Muscle layer of colon (tissue), 2 donors: ENCODE measurements at regions not wholly inside any gene's neighbourhood (a gene's known extent, or its start where the extent isn't known, plus 50 kb on each side); places are given as distances from the start of the nearest gene placed in this dataset.

Experiments
- H3K27ac ChIP-seq: one replicate; pipeline ENCODE4 v1.7.0; 2013; ENCODE audit warnings: low read depth, mild to moderate bottlenecking, low read length, moderate library complexity
- H3K27me3 ChIP-seq, 2 donors: one replicate each; pipeline ENCODE4 v1.7.0; 2013; ENCODE audit warnings: low read length in 2 of 2, mild to moderate bottlenecking in 2 of 2; ENCODE audit not compliant: insufficient read depth in 2 of 2, control insufficient read depth in 1 of 2
- H3K36me3 ChIP-seq: one replicate; pipeline ENCODE4 v1.7.0; 2013; ENCODE audit warnings: mild to moderate bottlenecking, low read length; ENCODE audit not compliant: insufficient read depth
- H3K4me1 ChIP-seq: one replicate; pipeline ENCODE4 v1.7.0; 2013; ENCODE audit warnings: mild to moderate bottlenecking, low read length; ENCODE audit not compliant: insufficient read depth
- H3K4me3 ChIP-seq, 2 donors: one replicate each; pipeline ENCODE4 v1.7.0; 2013; ENCODE audit warnings: low read length in 2 of 2, low read depth in 1 of 2, mild to moderate bottlenecking in 1 of 2, moderate library complexity in 1 of 2
- H3K9ac ChIP-seq: one replicate; pipeline ENCODE4 v1.7.0; 2013; ENCODE audit warnings: low read length
- H3K9me3 ChIP-seq: one replicate; pipeline ENCODE4 v1.7.0; 2013; ENCODE audit warnings: mild to moderate bottlenecking, low read length
- donor health status: abdominal sarcoma.
- donor health status: Adenocarcinoma of cecum.

DNA sequence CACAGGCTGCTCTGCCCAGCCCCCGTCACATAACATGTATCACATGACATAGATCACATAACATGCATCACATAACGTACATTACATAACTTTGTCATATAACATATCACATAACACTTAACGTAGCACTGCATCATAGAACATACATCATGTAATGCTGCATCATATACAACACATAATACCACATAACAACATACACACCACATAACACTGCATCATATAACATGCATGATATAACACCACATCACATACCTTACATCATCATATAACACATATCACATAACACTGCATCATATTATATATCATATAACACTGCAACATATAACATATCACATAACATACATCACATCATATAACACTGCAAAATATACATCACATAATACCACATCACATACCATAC, 83.8 kb downstream of the AXIN2 start:
- H3K4me3 ChIP-seq: no peak overlapping the region
- H3K36me3 ChIP-seq: no peaks in the 10 kb centered on the region
- no peaks in the 10 kb centered on the region for H3K4me1 ChIP-seq
- H3K9ac ChIP-seq: no peak overlapping the region
- no peak overlapping the region for H3K27ac ChIP-seq
- no peaks in the 10 kb centered on the region for H3K27me3 ChIP-seq
- H3K9me3 ChIP-seq: no peaks in the 10 kb centered on the region

DNA sequence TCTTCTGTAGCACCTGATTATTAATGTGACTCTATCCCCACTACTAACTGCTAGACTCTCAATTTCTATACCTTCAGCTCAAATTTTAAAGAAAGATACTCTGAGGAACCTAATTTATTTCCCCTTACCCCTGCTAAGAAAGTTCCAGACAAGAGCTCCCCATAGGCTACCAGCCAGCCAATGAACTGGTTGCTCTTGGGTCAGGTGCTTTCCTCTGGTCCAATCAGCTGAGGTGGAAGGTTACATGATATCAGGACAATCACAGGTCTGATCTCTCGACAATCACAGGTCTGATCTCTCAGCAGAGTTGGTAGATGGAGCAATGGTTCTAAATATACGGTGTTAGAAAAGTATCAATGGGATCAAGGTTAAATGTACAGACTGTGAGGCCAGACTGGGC, 86.8 kb downstream of the AXIN2 start:
- Histone ChIP-seq H3K9ac (no peak overlapping the region), H3K27me3 (no peaks in the 10 kb centered on the region)

GRCh38 chr17:65473985-65474384, 87.5 kb downstream of the AXIN2 start:
- Histone ChIP-seq H3K4me1 (no peaks in the 10 kb centered on the region), H3K9ac (no peak overlapping the region), H3K9me3 (no peaks in the 10 kb centered on the region), H3K4me3 (no peak overlapping the region), H3K27me3 (no peaks in the 10 kb centered on the region), H3K27ac (no peak overlapping the region), H3K36me3 (no peaks in the 10 kb centered on the region)

More for the DNA sequence above, 86.8 kb downstream of the AXIN2 start:
- no peaks in the 10 kb centered on the region for H3K36me3 ChIP-seq
- no peaks in the 10 kb centered on the region for H3K9me3 ChIP-seq
- H3K4me1 ChIP-seq: no peaks in the 10 kb centered on the region
- no peak overlapping the region for H3K4me3 ChIP-seq
- no peak overlapping the region for H3K27ac ChIP-seq

DNA sequence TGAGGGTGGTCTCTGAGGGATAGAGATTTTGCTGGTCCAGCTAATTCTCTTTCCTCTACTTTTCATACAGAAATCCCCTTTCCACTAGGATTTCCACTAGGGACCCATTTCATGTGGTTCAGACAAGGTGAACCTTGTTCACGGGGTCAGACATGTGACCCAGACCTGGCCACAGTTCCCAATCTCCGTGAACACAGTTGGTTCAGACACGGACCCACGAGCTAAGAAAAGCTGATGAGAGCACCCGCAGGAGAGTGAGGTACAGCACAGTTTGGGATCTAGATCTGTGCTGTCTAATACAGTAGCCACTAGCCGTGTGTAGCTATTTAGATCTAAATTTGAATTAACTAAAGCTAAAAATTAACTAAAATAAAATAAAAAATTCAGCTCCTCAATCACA, 88.1 kb downstream of the AXIN2 start:
- no peaks in the 10 kb centered on the region for H3K36me3 ChIP-seq
- H3K9me3 ChIP-seq: no peaks in the 10 kb centered on the region
- no peak overlapping the region for H3K9ac ChIP-seq
- no peak overlapping the region for H3K27ac ChIP-seq
- H3K4me3 ChIP-seq: no peak overlapping the region
- no peaks in the 10 kb centered on the region for H3K4me1 ChIP-seq
- H3K27me3 ChIP-seq: no peaks in the 10 kb centered on the region

- H3K4me1 ChIP-seq: no peaks in the 10 kb centered on the region
- no peaks in the 10 kb centered on the region for H3K27me3 ChIP-seq
- no peak overlapping the region for H3K27ac ChIP-seq
- H3K9ac ChIP-seq: no peak overlapping the region
- no peak overlapping the region for H3K4me3 ChIP-seq
- no peaks in the 10 kb centered on the region for H3K36me3 ChIP-seq
- H3K9me3 ChIP-seq: no peaks in the 10 kb centered on the region
These were observed 88.7 kb downstream of the AXIN2 start for GRCh38 chr17:65472666-65473309.

DNA sequence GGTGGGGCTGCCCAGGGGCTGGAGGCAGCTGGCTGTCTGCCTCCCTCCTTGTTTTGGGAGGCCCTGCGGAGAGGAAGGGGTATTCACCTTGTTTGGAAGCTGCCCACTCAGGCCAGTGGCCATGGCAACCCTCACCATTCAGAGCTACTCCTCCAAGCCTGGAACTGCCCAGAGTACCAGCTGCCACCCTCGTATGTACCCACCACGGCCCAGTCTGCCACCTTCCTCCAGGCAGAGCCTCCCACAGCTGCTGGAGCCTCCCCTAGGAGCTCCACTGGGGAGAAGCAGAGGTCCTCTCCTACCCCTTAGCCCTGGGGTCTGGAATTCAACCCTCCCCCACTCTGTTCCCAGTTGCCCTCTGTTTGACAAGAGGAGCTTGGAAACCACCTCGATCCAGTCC, 90.7 kb downstream of the AXIN2 start:
- Histone ChIP-seq H3K27me3 (no peaks in the 10 kb centered on the region), H3K9ac (no peak overlapping the region), H3K9me3 (no peaks in the 10 kb centered on the region)

DNA sequence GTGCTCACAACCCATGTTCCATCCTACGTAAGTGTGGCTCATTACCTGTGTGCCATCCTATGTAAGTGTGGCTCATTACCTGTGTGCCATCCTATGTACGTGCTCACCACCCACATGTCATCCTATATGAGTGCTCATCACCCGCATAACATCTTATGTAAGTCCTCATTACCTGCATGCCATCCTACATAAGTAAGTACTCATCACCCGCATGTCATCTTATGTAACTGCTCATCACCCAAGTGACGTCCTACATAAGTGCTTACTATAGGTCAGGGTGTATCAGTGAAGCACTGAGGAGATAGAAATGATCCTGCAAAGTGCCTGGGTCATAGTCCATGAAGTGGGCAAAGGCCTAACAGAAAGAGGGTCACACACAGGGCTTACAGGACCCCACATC, 93.1 kb downstream of the AXIN2 start:
- Histone ChIP-seq H3K9ac (no peak overlapping the region), H3K9me3 (no peaks in the 10 kb centered on the region), H3K27ac (no peak overlapping the region), H3K27me3 (no peaks in the 10 kb centered on the region), H3K4me3 (no peak overlapping the region), H3K4me1 (no peaks in the 10 kb centered on the region), H3K36me3 (no peaks in the 10 kb centered on the region)

More for the DNA sequence above, 90.7 kb downstream of the AXIN2 start:
- no peaks in the 10 kb centered on the region for H3K4me1 ChIP-seq
- H3K4me3 ChIP-seq: no peak overlapping the region
- no peaks in the 10 kb centered on the region for H3K36me3 ChIP-seq
- H3K27ac ChIP-seq: no peak overlapping the region

DNA sequence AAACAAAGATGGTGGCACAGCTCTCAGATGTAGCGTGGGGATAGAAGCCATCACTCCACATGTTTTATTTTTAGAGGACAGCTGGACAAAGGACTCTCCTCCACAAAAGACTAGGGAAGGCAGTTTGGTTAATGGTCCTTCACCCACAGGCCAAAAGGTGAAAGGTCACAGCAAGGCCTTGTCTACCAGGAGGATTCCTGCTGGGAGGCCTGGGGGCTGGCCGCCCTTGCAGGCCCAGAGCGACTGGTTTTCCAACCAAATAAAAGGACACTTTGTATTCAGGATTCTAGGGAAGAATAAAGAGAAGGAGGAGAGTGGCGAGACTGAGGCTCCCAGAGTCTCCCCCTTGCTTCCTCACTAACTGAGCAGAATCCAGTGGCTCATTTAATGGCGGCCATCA, 94.3 kb downstream of the AXIN2 start:
- H3K4me3 ChIP-seq: no peak overlapping the region
- H3K9ac ChIP-seq: no peak overlapping the region
- no peaks in the 10 kb centered on the region for H3K36me3 ChIP-seq
- H3K9me3 ChIP-seq: no peaks in the 10 kb centered on the region
- H3K27ac ChIP-seq: no peak overlapping the region
- H3K27me3 ChIP-seq: no peaks in the 10 kb centered on the region
- no peaks in the 10 kb centered on the region for H3K4me1 ChIP-seq

DNA sequence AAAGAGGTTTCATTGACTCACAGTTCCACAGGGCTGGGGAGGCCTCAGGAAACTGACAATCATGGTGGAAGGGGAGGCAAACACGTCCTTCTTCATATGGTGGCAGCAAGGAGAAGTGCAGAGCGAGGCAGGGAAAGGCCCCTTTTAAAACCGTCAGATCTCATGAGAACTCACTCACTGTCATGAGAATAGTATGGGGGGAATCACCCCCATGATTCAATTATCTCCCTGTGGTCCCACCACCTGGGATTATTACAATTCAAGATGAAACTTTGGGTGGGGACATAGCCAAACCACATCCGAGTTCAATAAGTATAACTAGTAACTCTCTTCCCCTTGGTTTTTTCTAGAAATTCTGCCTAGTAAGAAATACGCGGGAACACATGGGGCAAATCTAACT, 94.9 kb downstream of the AXIN2 start:
- Histone ChIP-seq H3K36me3 (no peaks in the 10 kb centered on the region), H3K27ac (no peak overlapping the region), H3K4me1 (no peaks in the 10 kb centered on the region), H3K9me3 (no peaks in the 10 kb centered on the region), H3K27me3 (no peaks in the 10 kb centered on the region), H3K9ac (no peak overlapping the region), H3K4me3 (no peak overlapping the region)

DNA sequence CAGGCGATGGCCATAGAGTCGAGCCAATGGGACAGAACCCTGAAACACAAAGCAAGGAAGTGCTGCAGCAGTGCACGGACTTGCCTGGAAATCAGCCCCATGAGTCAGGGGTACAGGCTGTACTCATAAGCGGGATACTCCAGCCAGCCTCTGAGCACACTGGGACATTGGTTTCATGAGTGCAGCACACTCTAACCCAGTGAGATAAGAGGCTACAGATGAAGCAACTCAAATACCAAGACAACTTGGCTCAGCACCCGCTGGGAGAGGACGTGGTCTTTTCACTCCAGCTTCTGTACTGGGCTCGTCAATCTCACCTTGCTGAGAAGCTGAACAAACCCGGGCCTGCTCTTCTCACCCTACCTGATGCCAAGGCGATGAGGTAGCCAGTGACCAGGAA, 98.2 kb downstream of the AXIN2 start:
- H3K9ac ChIP-seq: no peak overlapping the region
- no peaks in the 10 kb centered on the region for H3K9me3 ChIP-seq
- H3K4me3 ChIP-seq: no peak overlapping the region
- no peaks in the 10 kb centered on the region for H3K36me3 ChIP-seq
- H3K27ac ChIP-seq: no peak overlapping the region
- H3K27me3 ChIP-seq: no peaks in the 10 kb centered on the region
- no peaks in the 10 kb centered on the region for H3K4me1 ChIP-seq

DNA sequence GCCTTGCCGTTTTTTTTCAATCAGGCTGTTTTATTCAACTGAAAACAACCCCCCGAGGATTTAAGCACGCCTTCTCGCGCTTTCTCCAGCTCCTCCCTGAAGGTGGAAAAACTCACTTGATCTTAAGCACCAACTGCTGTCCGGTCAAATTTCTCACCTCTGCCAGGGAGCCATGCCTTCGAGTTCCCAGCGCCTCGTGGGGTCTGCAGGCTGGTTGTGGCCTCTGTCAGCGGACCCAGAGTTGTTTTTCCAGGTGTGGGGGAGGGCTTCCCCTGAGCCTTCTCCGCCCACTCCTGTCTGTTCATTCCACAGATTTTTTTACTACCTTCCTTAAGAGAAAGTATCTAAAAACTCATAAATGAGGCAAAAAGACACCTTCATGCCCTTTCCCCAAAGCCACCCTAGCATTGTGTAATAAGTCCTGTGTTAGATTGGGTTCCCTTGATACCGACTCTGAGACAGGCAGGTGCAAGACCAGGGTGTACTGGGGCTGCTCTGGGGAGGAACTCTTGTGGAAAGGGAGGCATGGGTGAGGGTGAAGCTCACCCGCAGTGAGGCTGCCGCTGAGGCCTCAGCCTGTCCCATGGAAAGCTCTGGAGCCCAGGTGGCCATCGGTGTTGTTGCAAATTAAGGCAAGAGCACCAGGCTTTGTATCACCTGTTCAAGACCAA, 101.6 kb downstream of the AXIN2 start:
- H3K9me3 ChIP-seq: no peaks in the 10 kb centered on the region
- no peak overlapping the region for H3K9ac ChIP-seq
- no peaks in the 10 kb centered on the region for H3K27me3 ChIP-seq
- H3K4me3 ChIP-seq: no peak overlapping the region
- no peaks in the 10 kb centered on the region for H3K36me3 ChIP-seq
- no peak overlapping the region for H3K27ac ChIP-seq
- H3K4me1 ChIP-seq: peaks cover 14% of the 10 kb centered on the region

GRCh38 chr17:65457635-65458257, 103.7 kb downstream of the AXIN2 start:
- no peaks in the 10 kb centered on the region for H3K9me3 ChIP-seq
- H3K9ac ChIP-seq: no peak overlapping the region
- H3K36me3 ChIP-seq: no peaks in the 10 kb centered on the region
- no peak overlapping the region for H3K27ac ChIP-seq
- H3K4me1 ChIP-seq: peaks cover 14% of the 10 kb centered on the region
- no peaks in the 10 kb centered on the region for H3K27me3 ChIP-seq
- H3K4me3 ChIP-seq: no peak overlapping the region
